Prostate gland (tissue), 2 donors: ENCODE measurements at regions not wholly inside any gene's neighbourhood (a gene's known extent, or its start where the extent isn't known, plus 50 kb on each side); places are given as distances from the start of the nearest gene placed in this dataset.

Experiments
- DNase-seq: peaks from one replicate; pipeline ENCODE4 v3.0.0-alpha.2; 2019; ENCODE audit warnings: low spot score
- H3K27ac ChIP-seq, 2 donors: fragments of 200-600 bp; sonication (generic); 2 replicates each; pipeline ENCODE4 v1.5.1; 2017 to 2019
- H3K27me3 ChIP-seq: fragments of 200-600 bp; sonication (generic); replicated peaks from 2 replicates; pipeline ENCODE4 v1.5.1; 2019; ENCODE audit not compliant: insufficient read depth
- H3K36me3 ChIP-seq, 2 donors: fragments of 200-600 bp; sonication (generic); 1 replicate in 1 of 2; 2 replicates in 1 of 2; pipeline versions ENCODE4 v1.5.1 to v1.8.1; 2017 to 2019
- H3K4me1 ChIP-seq: fragments of 200-600 bp; sonication (generic); replicated peaks from 2 replicates; pipeline ENCODE4 v1.5.1; 2019
- H3K4me3 ChIP-seq, 2 donors: fragments of 200-600 bp; sonication (generic); 2 replicates each; pipeline ENCODE4 v1.5.1; 2017 to 2019
- H3K9me3 ChIP-seq: fragments of 200-600 bp; sonication (generic); 2 replicates; pipeline ENCODE4 v1.5.1; 2017
- CTCF ChIP-seq, 4 experiments: fragments of 200-600 bp in 2 of 4; fragments of 450-650 bp in 2 of 4; sonication (generic) in 2 of 4; IDR thresholded peaks; 1 replicate in 3 of 4; 2 replicates in 1 of 4; pipeline ENCODE4 v1.5.1; 2016 to 2019; ENCODE audit warnings: antibody characterized with exemption in 4 of 4, mild to moderate bottlenecking in 2 of 4, moderate library complexity in 2 of 4
- POLR2A ChIP-seq: fragments of 450-650 bp; IDR thresholded peaks from one replicate; pipeline ENCODE4 v1.6.1; 2016; ENCODE audit warnings: antibody characterized with exemption, mild to moderate bottlenecking
- POLR2AphosphoS5 ChIP-seq: sonication (generic); formaldehyde crosslinking; IDR thresholded peaks from one replicate; pipeline ENCODE4 v1.6.1; 2017; ENCODE audit warnings: antibody characterized with exemption
- WGBS: methylation state at CpG from one replicate; pipeline ENCODE4 v1.1.5; 2018; 5-methylcytosine and 5-hydroxymethylcytosine counted together
- intact Hi-C: fragments of 100-400 bp; cut with DNase I; formaldehyde crosslinking; loops from one replicate; pipeline ENCODE4 v1.14.2; 2022

- Histone ChIP-seq H3K27ac (no peak overlapping the region), H3K4me3 (no peak overlapping the region), H3K27me3 (no peaks in the 10 kb centered on the region), H3K4me1 (no peaks in the 10 kb centered on the region), H3K36me3 (no peaks in the 10 kb centered on the region), H3K9me3 (no peaks in the 10 kb centered on the region)
- intact Hi-C loops = no loop called here
- WGBS = 72% methylated on average over 6 of the region's 6 CpGs
- DNase-seq = no peak
- TF ChIP-seq CTCF (IDR thresholded peaks at IDR 0.05) (no peak), POLR2AphosphoS5 (no peak), POLR2A (no peak)
Observed at GRCh38 chr15:29377161-29377560, 107.5 kb upstream of the NSMCE3 start.

GRCh38 chr15:29376590-29376989 is 107.0 kb upstream of the NSMCE3 start:
- H3K36me3 ChIP-seq = no peaks in the 10 kb centered on the region
- intact Hi-C loops = no loop called here
- TF ChIP-seq POLR2A = no peak
- no peak for TF ChIP-seq POLR2AphosphoS5
- TF ChIP-seq CTCF (IDR thresholded peaks at IDR 0.05) = no peak
- 67% methylated on average over 9 of the region's 9 CpGs for WGBS
- H3K27ac ChIP-seq = no peak overlapping the region
- H3K4me3 ChIP-seq = no peak overlapping the region
- no peaks in the 10 kb centered on the region for H3K4me1 ChIP-seq
- no peaks in the 10 kb centered on the region for H3K9me3 ChIP-seq
- DNase-seq = no peak
- H3K27me3 ChIP-seq = no peaks in the 10 kb centered on the region

GRCh38 chr15:29369261-29369660 is 99.6 kb upstream of the NSMCE3 start:
- Histone ChIP-seq H3K4me3 (no peak overlapping the region), H3K27ac (no peak overlapping the region), H3K36me3 (no peaks in the 10 kb centered on the region), H3K9me3 (no peaks in the 10 kb centered on the region), H3K4me1 (no peaks in the 10 kb centered on the region), H3K27me3 (no peaks in the 10 kb centered on the region)
- intact Hi-C loops = no loop called here
- 96% methylated on average over 3 of the region's 3 CpGs for WGBS
- TF ChIP-seq CTCF (IDR thresholded peaks at IDR 0.05) (no peak), POLR2A (no peak), POLR2AphosphoS5 (no peak)
- no peak for DNase-seq

- H3K27ac ChIP-seq = no peak overlapping the region
- H3K9me3 ChIP-seq = no peaks in the 10 kb centered on the region
- intact Hi-C loops = no loop called here
- no peak overlapping the region for H3K4me3 ChIP-seq
- no peaks in the 10 kb centered on the region for H3K36me3 ChIP-seq
- no peaks in the 10 kb centered on the region for H3K27me3 ChIP-seq
- WGBS = 48% methylated on average over 8 of the region's 8 CpGs
- no peaks in the 10 kb centered on the region for H3K4me1 ChIP-seq
- DNase-seq = no peak
- TF ChIP-seq POLR2AphosphoS5 (no peak), CTCF (IDR thresholded peaks at IDR 0.05) (peak in 1 of 4 experiments; percentile 28), POLR2A (no peak)
Observed at GRCh38 chr15:29364426-29365078, 94.9 kb upstream of the NSMCE3 start.

- 92% methylated on average over 4 of the region's 4 CpGs for WGBS
- H3K27me3 ChIP-seq = no peaks in the 10 kb centered on the region
- no peaks in the 10 kb centered on the region for H3K4me1 ChIP-seq
Observed at GRCh38 chr15:29361560-29361959, 91.9 kb upstream of the NSMCE3 start.

More at GRCh38 chr15:29361560-29361959, 91.9 kb upstream of the NSMCE3 start:
- Histone ChIP-seq H3K27ac (no peak overlapping the region), H3K36me3 (no peaks in the 10 kb centered on the region), H3K9me3 (no peaks in the 10 kb centered on the region), H3K4me3 (no peak overlapping the region)
- intact Hi-C loops = no loop called here
- no peak for DNase-seq
- TF ChIP-seq CTCF (IDR thresholded peaks at IDR 0.05) (no peak), POLR2A (no peak), POLR2AphosphoS5 (no peak)
